GM11168 (cell line): ENCODE measurements at regions not wholly inside any gene's neighbourhood (a gene's known extent, or its start where the extent isn't known, plus 50 kb on each side); places are given as distances from the start of the nearest gene placed in this dataset.

ENCODE experiments used
- in situ Hi-C: fragments of 300-500 bp; cut with MboI; formaldehyde crosslinking; loops from one replicate; pipeline ENCODE4 v1.12.0; 2022; ENCODE audit warnings: low sequenced_read_pairs; ENCODE audit not compliant: unreplicated experiment

GRCh38 chr5:74279244-74279643 is 361.3 kb downstream of the ENC1 start:
- in situ Hi-C loops, result no loop called here

GRCh38 chr5:74277418-74277817 is 363.1 kb downstream of the ENC1 start:
- in situ Hi-C loops, result no loop called here

GRCh38 chr5:74275171-74275992 is 365.1 kb downstream of the ENC1 start:
- in situ Hi-C loops, result no loop called here

GRCh38 chr5:74274326-74274725 is 366.2 kb downstream of the ENC1 start:
- in situ Hi-C loops, result no loop called here

- in situ Hi-C loops, result no loop called here
Measured at GRCh38 chr5:74272831-74273451, 367.6 kb downstream of the ENC1 start.

GRCh38 chr5:74272024-74272775 is 368.3 kb downstream of the ENC1 start:
- in situ Hi-C loops, result no loop called here

- in situ Hi-C loops, result no loop called here
Measured at GRCh38 chr5:74268297-74268696, 372.2 kb downstream of the ENC1 start.

GRCh38 chr5:74266836-74267235 is 373.7 kb downstream of the ENC1 start:
- in situ Hi-C loops, result no loop called here

- in situ Hi-C loops, result no loop called here
Measured at GRCh38 chr5:74266132-74266531, 374.4 kb downstream of the ENC1 start.

- in situ Hi-C loops, result no loop called here
Measured at GRCh38 chr5:74262544-74263207, 377.9 kb downstream of the ENC1 start.

- in situ Hi-C loops, result no loop called here
Measured at GRCh38 chr5:74261866-74262265, 378.7 kb downstream of the ENC1 start.

- in situ Hi-C loops, result no loop called here
Measured at GRCh38 chr5:74261421-74261820, 379.1 kb downstream of the ENC1 start.

GRCh38 chr5:74259572-74259971 is 381.0 kb downstream of the ENC1 start:
- in situ Hi-C loops, result no loop called here

- in situ Hi-C loops, result no loop called here
Measured at GRCh38 chr5:74258314-74258665, 382.2 kb downstream of the ENC1 start.

- in situ Hi-C loops, result no loop called here
Measured at GRCh38 chr5:74257645-74258313, 382.7 kb downstream of the ENC1 start.

GRCh38 chr5:74257060-74257527 is 383.4 kb downstream of the ENC1 start:
- in situ Hi-C loops, result no loop called here

- in situ Hi-C loops, result no loop called here
Measured at GRCh38 chr5:74255692-74256392, 384.7 kb downstream of the ENC1 start.

GRCh38 chr5:74254257-74254656 is 386.3 kb downstream of the ENC1 start:
- in situ Hi-C loops, result no loop called here

GRCh38 chr5:74252044-74252443 is 388.5 kb downstream of the ENC1 start:
- in situ Hi-C loops, result no loop called here
